ENCODE measurements at regions not wholly inside any gene's neighbourhood (a gene's known extent, or its start where the extent isn't known, plus 50 kb on each side); places are given as distances from the start of the nearest gene placed in this dataset.
"Not testable (repeated sequence)": the region's sequence is repeated elsewhere in the genome, so short reads cannot be mapped to it uniquely, and the experiment has no call there.

DNA sequence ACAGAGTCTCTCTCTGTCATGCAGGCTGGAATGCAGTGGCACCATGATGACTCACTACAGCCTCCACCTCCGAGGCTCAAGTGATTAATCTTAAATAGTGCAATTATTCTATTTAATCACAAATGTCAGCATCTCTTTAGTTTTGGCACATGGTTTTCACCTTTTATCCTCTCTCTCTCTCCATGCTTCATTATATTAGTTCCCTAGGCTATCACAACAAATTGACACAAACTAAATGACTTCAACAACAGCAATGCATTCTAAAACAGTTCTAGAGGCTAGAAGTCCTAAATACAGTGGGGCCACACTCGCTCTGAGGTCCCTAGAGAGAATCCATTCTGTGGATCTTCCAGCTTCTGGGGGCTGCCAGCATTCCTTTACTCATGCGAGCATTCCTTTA lies 178.2 kb upstream of the ZNG1F start:
- DNase-seq: not testable (repeated sequence)

DNA sequence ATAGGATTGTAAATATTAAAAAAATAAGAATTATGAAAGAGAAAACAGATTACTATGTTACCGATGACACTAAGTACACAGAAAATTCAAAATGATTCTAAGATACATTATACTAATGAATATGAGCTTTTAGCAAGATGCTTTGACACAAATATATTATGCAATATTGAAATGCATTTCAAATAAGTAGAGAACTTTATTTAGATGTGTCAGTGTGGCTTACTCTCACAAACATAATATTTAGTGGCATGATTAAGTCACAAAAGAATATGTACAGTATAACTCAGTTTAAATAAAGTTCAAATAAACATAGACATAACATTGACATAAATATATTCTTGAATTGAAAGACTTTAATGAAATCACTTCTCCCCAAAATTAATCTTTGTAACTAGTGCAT lies 172.7 kb upstream of the ZNG1F start:
- DNase-seq: not testable (repeated sequence)

DNA sequence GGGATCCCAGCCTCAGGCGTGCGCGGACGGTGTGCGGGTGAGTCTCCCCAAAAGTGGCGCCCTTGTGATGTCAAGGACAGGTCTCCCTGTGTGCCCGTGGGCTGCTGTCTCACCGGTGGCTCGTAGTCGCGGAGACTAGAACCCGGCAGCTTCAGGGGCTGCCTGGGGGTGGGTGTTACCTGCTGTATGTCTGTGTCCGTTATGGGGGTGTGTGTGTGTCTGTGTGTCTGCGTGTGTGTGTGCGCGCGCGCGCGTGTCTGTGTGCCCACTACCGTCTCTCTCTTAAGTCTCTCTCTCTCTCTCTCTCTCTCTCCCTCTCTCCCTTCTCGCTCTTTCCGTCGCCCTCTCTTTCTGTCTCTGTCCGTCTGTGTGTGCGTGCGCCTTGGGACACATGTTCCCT lies 170.0 kb upstream of the ZNG1F start:
- DNase-seq: peak; percentile 34

DNA sequence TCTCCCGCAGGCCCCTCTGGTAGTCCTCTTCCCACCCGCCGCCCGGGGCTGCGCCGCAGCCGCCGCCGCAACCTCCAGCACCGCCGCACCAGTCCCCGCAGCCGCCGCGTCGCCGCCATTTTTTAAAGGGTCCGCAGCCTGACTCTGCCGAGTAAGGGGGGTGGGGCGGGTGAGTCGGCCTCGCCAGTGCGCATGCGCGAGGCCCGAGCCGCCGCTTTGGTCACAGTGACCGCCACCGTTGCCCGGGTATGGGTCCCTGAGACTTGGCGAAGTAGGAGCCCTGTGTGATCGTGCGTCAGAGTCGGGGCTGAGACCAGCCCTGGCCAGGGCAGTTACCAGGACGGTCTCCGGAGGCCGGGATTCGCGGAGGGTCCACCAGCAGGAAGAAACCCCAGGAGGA lies 169.6 kb upstream of the ZNG1F start:
- peak; percentile 87 for DNase-seq

DNA sequence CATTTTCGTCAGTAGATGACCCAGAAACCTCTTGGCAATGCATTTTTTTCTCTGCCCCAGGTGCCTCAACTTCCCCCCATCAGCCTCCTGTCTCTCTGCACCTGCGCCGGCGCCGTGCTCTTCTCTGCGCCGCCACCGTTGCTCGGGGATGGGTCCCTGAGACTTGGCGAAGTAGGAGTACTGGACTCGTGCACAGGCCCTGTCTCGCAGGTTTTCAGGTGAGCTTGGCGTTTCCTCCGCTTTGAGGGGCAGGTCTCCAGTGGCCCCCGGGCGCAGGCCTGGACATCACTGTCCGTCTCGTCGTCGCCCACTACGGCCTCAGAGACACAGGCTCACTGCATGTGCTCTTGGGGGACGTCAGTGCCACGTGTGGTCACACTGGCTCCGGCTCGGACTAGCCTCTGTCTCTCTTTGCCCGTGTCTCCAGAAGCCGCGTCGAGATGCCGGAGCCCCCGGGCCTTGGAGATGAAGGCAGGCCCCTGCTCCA lies 168.8 kb upstream of the ZNG1F start:
- DNase-seq: not testable (repeated sequence)

DNA sequence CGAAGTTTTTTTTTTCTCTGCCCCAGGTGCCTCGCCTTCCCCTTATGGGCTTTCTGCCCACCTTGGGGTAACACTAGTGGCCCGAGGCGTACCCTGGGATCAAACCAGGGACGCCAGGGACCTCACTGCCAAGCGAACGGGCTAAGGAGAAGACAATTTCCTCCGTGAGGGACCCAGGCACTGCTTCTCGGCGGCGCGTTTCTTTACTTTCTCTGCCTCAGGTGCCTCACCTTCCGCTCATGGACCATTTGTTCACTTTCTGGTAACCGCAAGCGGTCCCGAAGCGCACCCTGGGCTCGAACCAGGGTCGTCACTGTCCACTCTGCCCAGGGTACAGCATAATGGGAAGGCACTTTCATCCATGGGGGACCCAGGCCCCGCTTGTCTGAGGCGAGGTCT lies 168.2 kb upstream of the ZNG1F start:
- not testable (repeated sequence) for DNase-seq

DNA sequence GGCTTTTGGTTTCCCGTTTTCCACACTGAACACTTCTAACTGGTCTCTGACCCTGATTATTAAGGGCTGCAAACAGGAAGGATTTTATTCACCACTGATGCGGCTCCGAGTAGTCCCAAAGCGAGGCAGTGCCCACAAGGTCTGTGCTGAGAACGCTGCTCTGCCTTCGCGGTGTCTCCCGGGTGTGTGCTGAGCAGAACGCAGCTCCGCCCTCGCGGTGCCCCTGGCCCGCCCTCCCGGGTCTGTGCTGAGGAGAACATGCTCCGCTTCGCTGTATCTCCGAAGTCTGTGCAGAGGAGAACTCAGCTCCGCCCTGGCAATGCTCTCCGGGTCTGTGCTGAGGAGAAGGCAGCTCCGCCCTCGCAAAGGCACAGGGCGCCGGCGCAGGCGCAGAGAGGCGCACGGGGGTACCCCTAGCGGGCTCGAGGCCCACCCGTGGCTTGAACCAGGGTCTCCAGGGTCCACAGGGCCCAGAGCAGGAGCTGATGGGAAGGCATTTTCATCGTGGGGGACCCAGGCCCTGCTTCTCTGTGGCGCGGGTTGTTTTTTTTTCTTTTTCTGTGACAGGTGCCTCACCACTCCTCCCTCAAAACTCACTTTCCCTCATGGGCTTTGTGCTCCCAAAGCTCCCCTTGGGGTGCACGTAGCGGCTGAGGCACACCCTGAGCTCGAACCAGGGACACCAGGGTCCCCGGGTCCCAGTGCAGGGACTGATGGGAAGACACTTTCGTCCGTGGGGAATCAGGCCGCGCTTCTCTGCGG lies 167.7 kb upstream of the ZNG1F start:
- peak; percentile 92 for DNase-seq

DNA sequence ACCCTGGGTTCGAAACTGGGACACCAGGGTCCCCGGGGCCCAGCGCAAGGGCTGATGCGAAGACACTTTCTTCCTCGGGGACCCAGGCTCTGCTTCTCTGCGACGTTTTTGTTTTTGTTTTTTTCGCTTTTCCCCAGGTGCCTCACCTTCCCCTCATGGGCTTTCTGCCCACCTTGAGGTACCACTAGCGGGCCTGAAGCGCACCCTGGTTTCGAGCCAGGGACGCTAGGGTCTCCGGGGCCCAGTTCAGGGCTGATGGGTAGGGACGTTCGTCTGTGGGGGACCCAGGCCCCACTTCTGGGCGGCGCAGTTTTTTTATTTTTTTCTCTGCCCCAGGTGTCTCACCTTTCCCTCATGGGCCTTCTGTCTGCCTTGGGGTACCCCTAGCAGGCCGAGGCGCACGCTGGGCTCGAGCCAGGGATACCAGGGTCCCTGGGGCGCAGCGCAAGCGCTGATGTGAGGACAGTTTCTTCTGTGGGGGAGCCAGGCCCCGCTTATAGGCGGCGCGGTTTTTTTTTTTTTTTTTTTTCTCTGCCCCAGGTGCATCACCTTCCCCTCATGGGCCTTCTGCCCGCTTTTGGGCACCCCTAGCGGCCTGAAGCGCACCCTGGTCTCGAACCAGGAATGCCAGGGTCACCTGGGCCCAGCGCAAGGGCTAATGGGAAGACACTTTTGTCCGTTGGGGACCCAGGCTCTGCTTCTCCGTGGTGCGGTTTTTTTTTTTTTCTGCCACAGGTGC lies 166.8 kb upstream of the ZNG1F start:
- not testable (repeated sequence) for DNase-seq

DNA sequence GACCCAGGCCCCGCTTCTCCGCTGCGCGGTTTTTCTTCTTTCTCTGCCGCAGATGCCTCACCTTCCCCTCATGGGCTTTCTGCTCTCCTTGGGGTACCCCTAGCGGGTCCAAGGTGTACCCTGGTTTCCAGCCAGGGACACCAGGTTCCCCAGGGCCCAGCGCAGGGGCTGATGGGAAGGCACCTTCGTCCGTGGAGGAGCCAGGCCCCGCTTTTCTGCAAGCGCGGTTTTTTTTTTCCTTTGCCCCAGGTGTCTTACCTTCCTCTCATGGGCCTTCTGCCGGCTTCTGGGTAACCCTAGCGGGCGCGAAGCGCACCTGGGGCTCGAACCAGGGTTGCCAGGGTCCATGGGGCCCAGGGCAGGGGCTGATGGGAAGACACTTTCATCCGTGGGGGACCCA lies 165.9 kb upstream of the ZNG1F start:
- DNase-seq: peak; percentile 22

DNA sequence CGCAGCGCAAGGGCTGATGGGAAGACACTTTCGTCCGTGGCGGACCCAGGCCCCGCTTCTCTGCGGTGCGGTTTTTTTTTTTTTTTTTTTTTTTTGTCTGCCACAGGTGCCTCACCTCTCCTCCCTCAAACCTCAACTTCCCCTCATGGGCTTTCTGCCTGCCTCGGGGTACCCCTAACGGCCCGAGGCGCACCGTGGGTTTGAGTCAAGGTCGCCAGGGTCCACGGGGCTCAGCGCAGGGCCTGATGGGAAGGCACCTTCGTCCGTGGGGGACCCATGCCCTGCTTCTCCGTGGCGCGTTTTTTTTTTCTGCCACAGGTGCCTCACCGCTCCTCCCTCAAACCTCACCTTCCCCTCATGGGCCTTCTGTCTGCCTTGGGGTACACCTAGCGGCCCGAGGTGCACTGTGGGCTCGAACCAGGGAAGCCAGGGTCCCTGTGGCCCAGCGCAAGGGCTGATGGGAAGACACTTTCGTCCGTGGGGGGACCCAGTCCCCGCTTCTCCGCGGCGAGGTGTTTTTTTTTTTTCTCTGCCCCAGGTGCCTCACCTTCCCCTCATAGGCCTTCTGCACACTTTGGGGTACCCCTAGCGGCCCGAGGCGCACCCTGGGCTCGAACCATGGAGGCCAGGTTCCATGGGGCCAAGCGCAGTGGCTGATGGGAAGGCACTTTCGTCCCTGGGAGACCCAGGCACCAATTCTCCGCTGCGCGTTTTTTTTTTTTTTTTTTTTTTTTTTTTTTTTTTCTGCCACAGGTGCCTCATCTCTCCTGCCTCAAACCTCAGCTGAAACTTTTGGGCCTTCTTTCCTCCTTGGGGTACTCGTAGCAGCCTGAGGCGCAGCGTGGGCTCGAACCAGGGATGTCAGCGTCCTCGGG lies 165.2 kb upstream of the ZNG1F start:
- not testable (repeated sequence) for DNase-seq

DNA sequence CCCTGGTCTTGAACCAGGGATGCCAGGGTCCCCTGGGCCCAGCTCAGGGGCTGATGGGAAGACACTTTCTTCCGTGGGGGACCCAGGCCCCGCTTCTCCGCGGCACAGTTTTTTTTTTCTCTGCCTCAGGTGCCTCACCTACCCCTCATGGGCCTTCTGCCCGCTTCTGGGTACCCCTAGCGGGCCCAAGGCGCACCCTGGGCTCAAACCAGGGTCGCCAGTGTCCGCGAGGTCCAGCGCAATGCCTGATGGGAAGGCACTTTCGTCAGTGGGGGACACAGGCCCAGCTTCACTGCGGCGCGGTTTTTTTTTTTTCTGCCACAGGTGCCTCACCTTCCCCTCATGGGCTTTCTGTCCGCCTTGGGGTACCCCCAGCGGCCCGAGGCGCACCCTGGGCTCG lies 163.9 kb upstream of the ZNG1F start:
- DNase-seq: not testable (repeated sequence)

DNA sequence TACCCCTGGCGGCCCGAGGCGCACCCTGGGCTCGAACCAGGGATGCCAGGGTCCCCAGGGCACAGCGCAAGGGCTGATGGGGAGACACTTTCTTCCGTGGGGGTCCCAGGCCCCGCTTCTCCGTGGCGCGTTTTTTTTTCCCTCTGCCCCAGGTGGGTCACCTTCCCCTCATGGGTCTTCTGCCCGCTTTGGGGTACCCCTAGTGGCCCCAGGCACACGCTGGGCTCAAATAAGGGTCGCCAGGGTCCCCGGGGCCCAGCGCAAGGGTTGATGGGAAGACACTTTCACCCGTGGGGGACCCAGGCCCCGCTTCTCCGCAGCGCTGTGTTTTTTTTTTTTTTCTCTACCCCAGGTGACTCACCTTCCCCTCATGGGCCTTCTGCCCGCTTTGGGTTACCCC lies 163.3 kb upstream of the ZNG1F start:
- not testable (repeated sequence) for DNase-seq

DNA sequence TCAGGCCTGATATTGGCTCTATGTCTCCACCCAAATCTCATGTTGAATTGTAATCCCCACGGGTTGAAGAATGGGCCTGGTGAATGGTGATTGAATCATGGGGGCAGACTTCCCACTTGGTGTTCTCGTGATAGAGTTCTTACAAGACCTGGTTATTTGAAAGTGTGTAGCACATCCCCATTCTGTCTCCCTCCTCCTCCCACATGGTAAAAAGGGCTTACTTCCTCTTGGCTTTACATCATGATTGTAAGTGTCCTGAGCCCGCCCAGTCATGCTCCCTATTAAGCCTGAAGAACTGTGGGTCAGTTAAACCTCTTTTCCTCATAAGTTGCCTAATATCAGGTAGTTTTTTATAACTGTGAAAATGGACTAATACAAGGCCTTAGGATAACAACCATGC lies 158.8 kb upstream of the ZNG1F start:
- DNase-seq: not testable (repeated sequence)

DNA sequence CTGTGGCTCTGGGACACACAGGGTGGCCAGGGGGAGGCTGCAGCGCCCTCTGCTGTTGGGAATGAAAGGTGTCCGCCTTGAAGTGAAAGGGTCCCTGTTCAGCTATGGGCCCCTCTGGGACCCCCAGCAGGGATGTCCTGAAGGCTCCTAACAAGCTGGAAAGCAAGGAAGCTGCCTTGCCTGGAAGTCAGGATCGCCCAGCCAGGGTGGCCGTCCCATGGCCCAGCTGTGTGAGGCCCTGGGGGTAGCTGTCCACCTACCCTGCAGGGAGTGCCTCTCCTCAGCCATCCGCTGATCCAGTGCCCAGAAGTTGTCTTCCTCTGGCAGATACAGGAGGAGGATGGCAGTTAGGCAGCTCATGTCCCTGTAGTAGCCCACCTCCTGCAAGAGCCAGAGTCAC lies 143.4 kb upstream of the ZNG1F start:
- DNase-seq: not testable (repeated sequence)

DNA sequence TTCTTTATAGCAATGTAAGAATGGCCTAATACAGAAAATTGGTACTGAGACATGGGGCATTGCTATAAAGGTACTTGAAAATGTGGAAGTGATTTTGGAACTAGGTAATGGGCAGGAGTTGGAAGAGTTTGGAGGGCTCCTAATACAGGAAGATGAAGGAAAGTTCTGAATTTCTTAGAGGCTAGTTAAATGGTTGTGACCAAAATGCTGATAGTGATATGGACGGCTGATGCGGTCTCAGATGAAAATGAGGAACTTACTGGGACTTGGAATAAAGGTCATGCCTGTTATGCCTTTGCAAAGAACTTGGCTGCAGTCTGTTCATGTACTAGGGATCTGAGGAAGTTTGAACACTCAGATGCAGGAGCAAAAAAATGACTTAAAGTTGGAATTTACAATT lies 132.2 kb upstream of the ZNG1F start:
- not testable (repeated sequence) for DNase-seq

DNA sequence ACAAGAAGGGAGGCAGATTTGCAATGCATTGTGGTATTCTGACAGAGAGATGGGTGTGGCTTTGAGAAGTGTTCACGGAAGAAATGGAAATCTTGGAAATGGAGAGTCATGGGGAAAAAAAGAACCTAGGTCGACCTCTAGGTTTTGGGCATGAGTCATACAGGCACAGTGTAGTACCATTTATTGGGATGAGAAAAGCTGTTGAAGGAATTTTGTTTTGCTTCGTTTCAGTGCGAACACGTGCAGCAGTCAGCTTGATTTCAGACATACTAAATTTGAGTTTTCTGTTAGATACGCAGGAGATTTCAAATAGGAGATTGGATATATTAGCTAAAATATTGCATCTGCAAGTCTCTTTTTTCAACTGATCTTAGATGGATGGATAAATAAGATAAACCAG lies 119.8 kb upstream of the ZNG1F start:
- not testable (repeated sequence) for DNase-seq

DNA sequence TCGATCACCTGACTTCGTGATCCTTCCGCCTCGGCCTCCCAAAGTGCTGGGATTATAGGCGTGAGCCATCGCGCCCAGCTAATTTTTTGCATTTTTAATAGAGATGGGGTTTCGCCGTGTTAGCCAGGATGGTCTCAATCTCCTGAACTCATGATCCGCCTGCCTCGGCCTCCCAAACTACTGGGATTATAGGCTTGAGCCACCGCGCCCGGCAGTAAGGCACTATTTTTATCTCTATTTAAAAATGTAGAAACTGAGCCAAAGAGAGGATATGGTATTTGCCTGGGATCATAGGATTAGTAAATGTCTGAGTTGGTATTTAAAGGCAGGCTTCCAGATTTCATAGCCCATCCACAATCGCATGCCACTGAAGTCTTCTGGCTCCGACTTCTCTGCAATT lies 96.6 kb upstream of the ZNG1F start:
- not testable (repeated sequence) for DNase-seq

DNA sequence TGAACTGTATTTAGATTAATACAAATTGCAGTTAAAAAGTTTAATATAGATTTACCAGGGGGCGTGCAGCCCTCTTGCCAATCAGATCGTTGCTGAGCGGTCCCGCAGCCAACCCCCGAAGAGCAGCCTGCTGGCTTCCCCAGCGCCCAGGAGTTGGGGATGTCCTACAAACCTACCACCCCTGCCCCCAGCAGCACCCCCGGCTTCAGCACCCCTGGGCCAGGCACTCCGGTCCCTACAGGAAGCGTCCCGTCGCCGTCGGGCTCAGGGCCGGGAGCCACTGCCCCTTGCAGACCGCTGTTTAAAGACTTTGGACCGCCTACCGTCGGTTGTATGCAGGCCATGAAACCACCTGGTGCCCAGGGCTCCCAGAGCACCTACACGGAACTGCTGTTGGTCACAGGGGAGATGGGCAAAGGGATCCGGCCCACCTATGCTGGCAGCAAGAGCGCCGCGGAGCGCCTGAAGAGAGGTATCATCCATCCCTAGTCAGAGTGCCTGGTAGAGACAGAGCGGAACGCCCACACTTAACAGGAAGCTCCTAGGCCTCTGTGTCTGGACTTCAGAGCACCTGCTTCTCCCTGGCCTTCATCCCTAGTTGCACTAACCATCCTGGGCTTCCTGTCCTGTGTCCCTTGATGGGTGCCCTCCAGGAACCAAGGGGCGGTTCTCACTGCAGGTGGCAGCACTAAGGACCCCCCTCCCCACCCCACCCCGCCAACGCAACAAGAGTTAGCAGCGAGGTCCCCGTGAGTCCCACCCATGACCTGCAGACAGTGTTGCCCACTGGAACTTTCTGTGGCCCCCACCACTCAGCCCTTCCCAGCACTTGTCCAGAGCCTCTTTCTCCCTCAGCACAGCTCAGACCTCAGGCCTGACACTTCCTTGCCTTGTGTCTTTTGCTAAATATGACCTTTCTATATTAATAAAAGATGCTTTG lies 91.5 kb upstream of the ZNG1F start:
- not testable (repeated sequence) for DNase-seq

DNA sequence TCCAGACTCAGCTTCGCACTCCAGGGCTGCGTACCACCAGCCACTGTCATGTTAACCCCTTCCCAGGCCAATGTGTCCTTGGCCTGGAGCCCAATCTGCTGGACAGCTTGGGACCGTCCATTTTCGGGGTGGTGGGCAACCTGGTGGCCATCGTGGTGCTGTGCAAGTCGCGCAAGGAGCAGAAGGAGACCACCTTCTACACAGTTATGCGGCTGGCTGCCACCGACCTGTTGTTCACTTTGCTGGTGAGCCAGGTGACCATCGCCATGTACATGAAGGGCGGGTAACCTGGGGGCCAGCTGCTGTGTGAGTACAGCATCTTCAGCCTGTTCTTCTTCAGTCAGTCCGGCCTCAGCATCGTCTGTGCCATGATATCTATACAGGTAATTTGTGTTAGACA lies 90.3 kb upstream of the ZNG1F start:
- DNase-seq: not testable (repeated sequence)

DNA sequence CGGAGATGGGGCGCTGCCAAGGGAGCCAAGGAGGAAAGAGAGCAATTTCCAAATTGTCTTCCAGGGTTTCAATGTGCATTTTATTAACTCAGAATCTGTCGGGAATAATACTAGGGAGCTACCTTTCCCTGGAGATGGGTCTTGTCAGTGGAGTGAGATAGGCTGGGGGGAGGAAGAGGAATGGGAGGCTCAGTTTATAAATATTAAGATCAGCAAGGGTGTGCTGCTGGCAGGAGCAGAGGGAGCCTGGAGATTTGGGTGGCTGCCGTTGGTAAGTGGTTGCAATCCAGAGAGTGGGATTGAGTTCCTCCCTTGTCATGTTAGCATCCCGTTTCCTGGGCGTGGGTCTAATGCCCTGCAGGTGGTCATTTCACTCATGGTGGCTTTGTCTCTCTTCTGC lies 89.9 kb upstream of the ZNG1F start:
- DNase-seq: not testable (repeated sequence)

DNA sequence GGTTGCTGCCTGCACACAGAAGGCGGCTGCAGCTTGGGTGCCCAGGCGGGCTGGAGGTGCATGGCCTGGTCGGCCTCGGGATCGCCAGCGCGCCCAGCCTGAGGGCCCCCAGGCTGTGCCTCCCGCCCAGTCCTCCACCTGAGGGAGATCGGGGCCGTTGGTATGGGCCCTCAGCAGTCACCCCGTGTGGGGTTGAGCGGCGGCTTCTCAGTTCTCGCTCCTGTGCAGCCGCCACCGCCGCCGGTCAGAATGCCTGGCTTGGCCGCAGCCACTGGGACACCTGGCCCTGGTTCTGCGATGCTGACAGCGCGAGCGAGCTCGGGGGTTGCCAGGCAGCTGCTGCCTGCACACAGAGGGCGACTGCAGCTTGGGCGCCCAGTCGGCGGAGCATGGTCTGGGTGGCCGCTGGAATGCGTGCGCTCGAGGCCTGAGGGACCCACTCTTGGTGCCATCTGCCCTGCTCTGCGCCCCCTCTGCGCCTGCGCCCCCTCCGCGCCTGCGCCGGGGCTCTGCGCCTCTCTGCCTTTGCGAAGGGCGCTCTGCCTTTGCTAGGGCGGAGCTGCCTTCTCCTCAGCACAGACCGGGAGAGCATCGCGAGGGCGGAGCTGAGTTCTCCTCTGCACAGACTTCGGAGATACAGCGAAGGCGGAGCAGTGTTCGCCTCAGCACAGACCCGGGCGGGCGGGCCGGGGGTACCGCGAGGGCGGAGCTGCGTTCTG lies 84.6 kb upstream of the ZNG1F start:
- DNase-seq: peak; percentile 84
